H9 (cell line): ENCODE measurements at regions not wholly inside any gene's neighbourhood (a gene's known extent, or its start where the extent isn't known, plus 50 kb on each side); places are given as distances from the start of the nearest gene placed in this dataset.
A peak's percentile ranks its signal among the peaks of the same experiment; 100 is the strongest.

Experiments used
- DNase-seq: peaks from one replicate; pipeline ENCODE4 v3.0.0-alpha.2; 2017
- H2AFZ ChIP-seq: one replicate; pipeline ENCODE4 v1.6.1; 2013; ENCODE audit warnings: mild to moderate bottlenecking, low read length, control low read depth, moderate library complexity
- H2AK5ac ChIP-seq: 2 replicates; pipeline ENCODE4 v1.6.1; 2013; ENCODE audit warnings: low read length, control low read depth, mixed read lengths; ENCODE audit not compliant: insufficient read length
- H2BK120ac ChIP-seq: one replicate; pipeline ENCODE4 v1.6.1; 2013; ENCODE audit warnings: low read depth, mild to moderate bottlenecking, low read length, control low read depth, inconsistent platforms; ENCODE audit not compliant: poor library complexity, severe bottlenecking
- H2BK12ac ChIP-seq: 2 replicates; pipeline ENCODE4 v1.6.1; 2013; ENCODE audit warnings: low read length, control low read depth, mixed read lengths, low read depth; ENCODE audit not compliant: insufficient read length
- H2BK15ac ChIP-seq: 2 replicates; pipeline ENCODE4 v1.6.1; 2013; ENCODE audit warnings: low read depth, low read length, control low read depth
- H2BK20ac ChIP-seq: one replicate; pipeline ENCODE4 v1.6.1; 2013; ENCODE audit warnings: low read depth, mild to moderate bottlenecking, low read length, control low read depth, inconsistent platforms; ENCODE audit not compliant: poor library complexity, severe bottlenecking
- H2BK5ac ChIP-seq: 2 replicates; pipeline ENCODE4 v1.6.1; 2013; ENCODE audit warnings: low read length, control low read depth, mixed read lengths; ENCODE audit not compliant: insufficient read length
- H3K14ac ChIP-seq: 2 replicates; pipeline ENCODE4 v1.6.1; 2013; ENCODE audit warnings: low read length, control low read depth; ENCODE audit not compliant: insufficient read depth
- H3K18ac ChIP-seq: 2 replicates; pipeline ENCODE4 v1.6.1; 2013; ENCODE audit warnings: low read depth, mild to moderate bottlenecking, mixed read lengths, low read length, control low read depth; ENCODE audit not compliant: insufficient read length
- H3K23ac ChIP-seq: 2 replicates; pipeline ENCODE4 v1.6.1; 2013; ENCODE audit warnings: low read length, control low read depth, mixed read lengths, low read depth; ENCODE audit not compliant: insufficient read length
- H3K23me2 ChIP-seq: 2 replicates; pipeline ENCODE4 v1.6.1; 2013; ENCODE audit warnings: low read depth, mild to moderate bottlenecking, mixed read lengths, low read length, control low read depth; ENCODE audit not compliant: insufficient read length, poor library complexity, severe bottlenecking
- H3K27ac ChIP-seq: 2 replicates; pipeline ENCODE4 v1.5.1; 2013; ENCODE audit warnings: low read length, control low read depth, mixed read lengths, low read depth; ENCODE audit not compliant: insufficient read length
- H3K27me3 ChIP-seq: 2 replicates; pipeline ENCODE4 v1.6.1; 2013; ENCODE audit warnings: low read length, control low read depth, inconsistent platforms; ENCODE audit not compliant: insufficient read depth
- H3K4ac ChIP-seq: 2 replicates; pipeline ENCODE4 v1.6.1; 2013; ENCODE audit warnings: low read depth, mild to moderate bottlenecking, control low read depth, inconsistent platforms, low read length, moderate library complexity
- H3K4me1 ChIP-seq: 2 replicates; pipeline ENCODE4 v1.6.1; 2013; ENCODE audit warnings: low read length, control low read depth, inconsistent platforms; ENCODE audit not compliant: insufficient read depth
- H3K4me2 ChIP-seq: 2 replicates; pipeline ENCODE4 v1.6.1; 2013; ENCODE audit warnings: low read length, control low read depth, mixed read lengths; ENCODE audit not compliant: insufficient read length, insufficient read depth
- H3K56ac ChIP-seq: 2 replicates; pipeline ENCODE4 v1.6.1; 2013; ENCODE audit warnings: low read depth, mild to moderate bottlenecking, mixed read lengths, low read length, control low read depth; ENCODE audit not compliant: insufficient read length
- H3K79me1 ChIP-seq: 2 replicates; pipeline ENCODE4 v1.6.1; 2013; ENCODE audit warnings: low read depth, mild to moderate bottlenecking, moderate library complexity, low read length, control low read depth, inconsistent platforms; ENCODE audit not compliant: insufficient read depth, poor library complexity, severe bottlenecking
- H3K79me2 ChIP-seq: 2 replicates; pipeline ENCODE4 v1.6.1; 2013; ENCODE audit warnings: low read length, control low read depth, inconsistent platforms; ENCODE audit not compliant: insufficient read depth
- H3K9ac ChIP-seq: 2 replicates; pipeline ENCODE4 v1.6.1; 2013; ENCODE audit warnings: low read length, control low read depth, mixed read lengths; ENCODE audit not compliant: insufficient read length; ENCODE audit errors: extremely low read depth
- H3K9me3 ChIP-seq: one replicate; pipeline ENCODE4 v1.6.1; 2013; ENCODE audit warnings: low read depth, low read length, inconsistent platforms; ENCODE audit not compliant: control insufficient read depth
- H3T11ph ChIP-seq: one replicate; pipeline ENCODE4 v1.6.1; 2013; ENCODE audit warnings: mild to moderate bottlenecking, low read length, control low read depth, inconsistent platforms
- H4K20me1 ChIP-seq: one replicate; pipeline ENCODE4 v1.6.1; 2013; ENCODE audit not compliant: control insufficient read depth, insufficient read length, insufficient read depth
- H4K5ac ChIP-seq: 2 replicates; pipeline ENCODE4 v1.6.1; 2013; ENCODE audit warnings: low read depth, mild to moderate bottlenecking, mixed read lengths, low read length, control low read depth; ENCODE audit not compliant: insufficient read length
- H4K8ac ChIP-seq: replicated peaks from 2 replicates; pipeline ENCODE4 v1.6.1; 2013; ENCODE audit warnings: low read length, control low read depth, mixed read lengths, low read depth; ENCODE audit not compliant: insufficient read length
- H4K91ac ChIP-seq: 2 replicates; pipeline ENCODE4 v1.6.1; 2013; ENCODE audit warnings: low read depth, mild to moderate bottlenecking, moderate library complexity, mixed read lengths, low read length, control low read depth; ENCODE audit not compliant: insufficient read length
- H3K27ac Mint-ChIP-seq, 3 experiments: 2 replicates in 2 of 3; 3 replicates in 1 of 3; pipeline ENCODE4 v1.8.0; 2020 to 2021; ENCODE audit warnings: mixed read lengths in 3 of 3, mild to moderate bottlenecking in 1 of 3, moderate library complexity in 1 of 3
- H3K27me3 Mint-ChIP-seq: 2 replicates; pipeline ENCODE4 v1.8.0; 2021; ENCODE audit warnings: low read depth, mild to moderate bottlenecking, moderate library complexity, mixed read lengths
- H3K36me3 Mint-ChIP-seq, 3 experiments: 2 replicates in 2 of 3; 3 replicates in 1 of 3; pipeline ENCODE4 v1.8.0; 2020 to 2021; ENCODE audit warnings: low read depth in 3 of 3, mixed read lengths in 3 of 3; ENCODE audit not compliant: insufficient read depth in 1 of 3
- H3K4me1 Mint-ChIP-seq, 2 experiments: 2 replicates each; pipeline ENCODE4 v1.8.0; 2020; ENCODE audit warnings: mixed read lengths in 2 of 2
- H3K4me3 Mint-ChIP-seq, 2 experiments: 2 replicates in 1 of 2; 3 replicates in 1 of 2; pipeline ENCODE4 v1.8.0; 2020 to 2021; ENCODE audit warnings: mild to moderate bottlenecking in 2 of 2, mixed read lengths in 2 of 2, moderate library complexity in 1 of 2
- H3K9me3 Mint-ChIP-seq, 2 experiments: 2 replicates in 1 of 2; 3 replicates in 1 of 2; pipeline ENCODE4 v1.8.0; 2020; ENCODE audit warnings: mild to moderate bottlenecking in 2 of 2, mixed read lengths in 2 of 2, moderate library complexity in 1 of 2
- WGBS: extraction: QIAGEN DNeasy Blood & Tissue Kit; methylation state at CpG from one replicate; pipeline ENCODE4 v1.1.7; 2013; ENCODE audit warnings: missing lambda C conversion rate, low lambda C conversion rate, mixed read lengths; ENCODE audit not compliant: insufficient read length; ENCODE audit errors: extremely low coverage; 5-methylcytosine and 5-hydroxymethylcytosine counted together
- TF ChIP-seq, protein P1 (sequence below): fragments of 200-600 bp; sonication (generic); conservative IDR thresholded peaks from 3 replicates; pipeline ENCODE4 v1.8.0; 2021; ENCODE audit warnings: antibody characterized with exemption, mild to moderate bottlenecking

GRCh38 chr5:155738616-155739015 lies 588.3 kb upstream of the SGCD start:
- H3K36me3 Mint-ChIP-seq, result no peaks in the 10 kb centered on the region; a peak in 1 of 7 replicates
- peaks cover 6% of the 10 kb centered on the region in 2 experiments; a peak in 2 of 4 replicates for H3K4me1 Mint-ChIP-seq
- Histone ChIP-seq H4K91ac (no peak overlapping the region), H3K9me3 (no peaks in the 10 kb centered on the region), H3K79me1 (no peaks in the 10 kb centered on the region), H3K18ac (peak overlapping the region; percentile 25), H4K8ac (peak overlapping the region; percentile 79), H2BK20ac (no peak overlapping the region), H3K4ac (no peak overlapping the region), H3K9ac (no peak overlapping the region), H2BK5ac (no peak overlapping the region), H2BK15ac (no peak overlapping the region), H3K4me1 (no peaks in the 10 kb centered on the region), H4K5ac (peak overlapping the region; percentile 88), H3K23ac (no peak overlapping the region), H2BK12ac (no peak overlapping the region), H3K14ac (0 out of 2 replicates have a peak overlapping the region, but pooled peaks have one; percentile 20), H3K79me2 (no peaks in the 10 kb centered on the region), H2AK5ac (no peak overlapping the region), H3K56ac (no peak overlapping the region), H2BK120ac (no peak overlapping the region), H3K4me2 (no peak overlapping the region), H2AFZ (no peak overlapping the region), H3K23me2 (no peaks in the 10 kb centered on the region), H3K27me3 (no peaks in the 10 kb centered on the region), H3K27ac (no peak overlapping the region), H3T11ph (no peak overlapping the region), H4K20me1 (no peaks in the 10 kb centered on the region)
- no peak for DNase-seq
- H3K9me3 Mint-ChIP-seq, result no peaks in the 10 kb centered on the region; a peak in 1 of 5 replicates
- peaks cover 45% of the 10 kb centered on the region for H3K27me3 Mint-ChIP-seq
- no peak overlapping the region for H3K4me3 Mint-ChIP-seq
- no peak overlapping the region for H3K27ac Mint-ChIP-seq
- TF ChIP-seq, protein P1, sequence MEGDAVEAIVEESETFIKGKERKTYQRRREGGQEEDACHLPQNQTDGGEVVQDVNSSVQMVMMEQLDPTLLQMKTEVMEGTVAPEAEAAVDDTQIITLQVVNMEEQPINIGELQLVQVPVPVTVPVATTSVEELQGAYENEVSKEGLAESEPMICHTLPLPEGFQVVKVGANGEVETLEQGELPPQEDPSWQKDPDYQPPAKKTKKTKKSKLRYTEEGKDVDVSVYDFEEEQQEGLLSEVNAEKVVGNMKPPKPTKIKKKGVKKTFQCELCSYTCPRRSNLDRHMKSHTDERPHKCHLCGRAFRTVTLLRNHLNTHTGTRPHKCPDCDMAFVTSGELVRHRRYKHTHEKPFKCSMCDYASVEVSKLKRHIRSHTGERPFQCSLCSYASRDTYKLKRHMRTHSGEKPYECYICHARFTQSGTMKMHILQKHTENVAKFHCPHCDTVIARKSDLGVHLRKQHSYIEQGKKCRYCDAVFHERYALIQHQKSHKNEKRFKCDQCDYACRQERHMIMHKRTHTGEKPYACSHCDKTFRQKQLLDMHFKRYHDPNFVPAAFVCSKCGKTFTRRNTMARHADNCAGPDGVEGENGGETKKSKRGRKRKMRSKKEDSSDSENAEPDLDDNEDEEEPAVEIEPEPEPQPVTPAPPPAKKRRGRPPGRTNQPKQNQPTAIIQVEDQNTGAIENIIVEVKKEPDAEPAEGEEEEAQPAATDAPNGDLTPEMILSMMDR, result no peak
- WGBS, result 100% methylated on average over 2 of the region's 2 CpGs
